Skeletal muscle satellite cell (primary cell): ENCODE measurements at regions not wholly inside any gene's neighbourhood (a gene's known extent, or its start where the extent isn't known, plus 50 kb on each side); places are given as distances from the start of the nearest gene placed in this dataset.
"Not testable (repeated sequence)": the region's sequence is repeated elsewhere in the genome, so short reads cannot be mapped to it uniquely, and the experiment has no call there.

ENCODE experiments used
- H3K27me3 ChIP-seq: 2 replicates; pipeline ENCODE4 v1.7.0; 2013; ENCODE audit warnings: low read length; ENCODE audit not compliant: control insufficient read depth, insufficient read depth
- H3K36me3 ChIP-seq: 2 replicates; pipeline ENCODE4 v1.7.0; 2013; ENCODE audit warnings: mild to moderate bottlenecking, control low read depth, low read length; ENCODE audit not compliant: insufficient read depth
- H3K4me1 ChIP-seq: 2 replicates; pipeline ENCODE4 v1.7.0; 2013; ENCODE audit warnings: low read length; ENCODE audit not compliant: control insufficient read depth, insufficient read depth
- H3K4me2 ChIP-seq: 2 replicates; pipeline ENCODE4 v1.7.0; 2013; ENCODE audit warnings: mild to moderate bottlenecking, low read length
- H3K4me3 ChIP-seq: 2 replicates; pipeline ENCODE4 v1.7.0; 2013; ENCODE audit warnings: low read length
- H3K9ac ChIP-seq: 2 replicates; pipeline ENCODE4 v1.7.0; 2013; ENCODE audit warnings: mild to moderate bottlenecking, low read depth, low read length, moderate library complexity
- H3K9me3 ChIP-seq: replicated peaks from 2 replicates; pipeline ENCODE4 v1.7.0; 2013; ENCODE audit warnings: mild to moderate bottlenecking, control low read depth, low read length

GRCh38 chr4:54843106-54843505 lies 185.3 kb downstream of the KIT start:
- H3K27me3 ChIP-seq = no peaks in the 10 kb centered on the region
- H3K4me2 ChIP-seq = no peak overlapping the region
- H3K4me1 ChIP-seq = no peaks in the 10 kb centered on the region
- H3K9me3 ChIP-seq = no peaks in the 10 kb centered on the region
- no peak overlapping the region for H3K9ac ChIP-seq
- H3K36me3 ChIP-seq = no peaks in the 10 kb centered on the region
- H3K4me3 ChIP-seq = no peak overlapping the region

DNA sequence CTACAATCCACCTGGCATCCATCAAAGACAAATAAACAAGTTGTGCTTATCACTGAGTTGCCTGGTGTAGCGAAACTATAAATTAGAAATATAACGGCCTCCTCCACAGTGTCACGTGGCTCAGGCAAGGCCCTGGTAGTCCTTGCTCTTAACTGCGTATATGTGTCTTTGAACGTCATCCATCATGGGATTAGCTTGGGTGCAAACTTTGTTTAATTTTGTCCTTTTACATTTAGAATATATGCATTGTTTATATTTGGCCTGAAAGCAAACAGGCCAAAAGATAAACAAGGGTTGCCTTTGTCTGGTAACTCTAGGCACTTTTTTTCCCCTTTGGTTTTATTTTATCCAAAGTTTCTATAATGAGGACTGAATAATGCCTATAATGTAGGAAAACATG lies 184.9 kb downstream of the KIT start:
- H3K4me1 ChIP-seq = no peaks in the 10 kb centered on the region
- no peak overlapping the region for H3K4me2 ChIP-seq
- no peaks in the 10 kb centered on the region for H3K36me3 ChIP-seq
- no peaks in the 10 kb centered on the region for H3K9me3 ChIP-seq
- H3K27me3 ChIP-seq = no peaks in the 10 kb centered on the region
- H3K4me3 ChIP-seq = no peak overlapping the region
- H3K9ac ChIP-seq = no peak overlapping the region

DNA sequence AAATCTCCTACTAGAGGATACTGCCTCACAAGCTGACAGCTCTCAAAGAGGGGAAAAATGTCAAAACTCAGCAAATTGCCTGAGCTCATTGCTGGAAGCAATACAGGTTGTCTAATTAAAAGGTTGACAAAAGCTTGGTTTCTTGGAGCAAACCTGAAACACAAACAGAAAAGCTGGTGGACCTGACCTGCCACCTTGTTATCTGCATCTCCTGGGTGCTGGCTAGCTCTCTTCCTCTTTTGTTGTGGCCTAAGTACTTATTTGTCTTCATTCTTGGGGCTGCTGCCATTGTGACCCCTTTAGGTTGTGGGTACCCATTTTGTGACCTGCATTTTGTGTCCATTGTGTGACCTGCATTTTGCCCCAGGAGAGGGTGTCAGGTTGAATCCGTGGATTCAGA lies 184.5 kb downstream of the KIT start:
- Histone ChIP-seq H3K9ac (no peak overlapping the region), H3K4me3 (no peak overlapping the region), H3K27me3 (no peaks in the 10 kb centered on the region), H3K4me1 (no peaks in the 10 kb centered on the region), H3K9me3 (no peaks in the 10 kb centered on the region), H3K4me2 (no peak overlapping the region), H3K36me3 (no peaks in the 10 kb centered on the region)

DNA sequence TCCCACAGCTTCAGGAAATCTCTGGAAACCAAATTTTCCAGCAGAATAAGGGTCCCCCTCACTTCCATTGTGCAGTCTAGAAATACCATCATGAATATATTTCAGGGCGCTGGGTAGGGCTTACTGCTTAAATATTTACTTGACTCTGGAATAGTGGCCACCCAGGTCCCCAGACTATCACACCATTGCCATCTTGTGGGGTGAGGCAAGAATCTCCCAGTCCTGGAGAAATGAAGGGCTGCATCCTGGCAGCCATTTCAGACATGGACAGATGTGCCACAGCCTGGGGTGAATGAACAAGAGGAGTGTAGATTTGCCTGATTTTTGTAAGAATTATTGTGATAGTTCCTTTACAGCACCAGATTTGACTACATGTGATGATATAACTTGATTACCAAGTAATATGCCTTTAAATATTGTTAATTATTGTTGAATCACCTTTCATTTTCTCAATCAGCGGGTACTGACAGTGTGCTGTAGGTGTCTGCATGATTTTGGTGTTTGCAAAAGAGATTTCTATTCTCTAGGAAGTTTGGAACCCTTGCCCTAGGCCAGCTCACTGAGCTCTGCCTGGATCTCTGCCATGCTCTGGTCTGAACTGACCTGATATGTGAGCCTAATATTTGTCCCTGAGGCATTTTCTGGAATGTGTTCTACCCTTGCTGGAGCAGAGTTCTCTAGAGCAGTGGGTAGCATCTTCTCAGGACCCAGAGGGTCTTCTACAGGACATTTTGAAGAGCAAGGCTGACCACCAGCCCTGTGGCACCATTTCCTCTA lies 183.4 kb downstream of the KIT start:
- Histone ChIP-seq H3K36me3 (no peaks in the 10 kb centered on the region), H3K4me3 (no peak overlapping the region), H3K4me2 (no peak overlapping the region), H3K27me3 (no peaks in the 10 kb centered on the region), H3K4me1 (no peaks in the 10 kb centered on the region), H3K9me3 (no peaks in the 10 kb centered on the region), H3K9ac (no peak overlapping the region)

DNA sequence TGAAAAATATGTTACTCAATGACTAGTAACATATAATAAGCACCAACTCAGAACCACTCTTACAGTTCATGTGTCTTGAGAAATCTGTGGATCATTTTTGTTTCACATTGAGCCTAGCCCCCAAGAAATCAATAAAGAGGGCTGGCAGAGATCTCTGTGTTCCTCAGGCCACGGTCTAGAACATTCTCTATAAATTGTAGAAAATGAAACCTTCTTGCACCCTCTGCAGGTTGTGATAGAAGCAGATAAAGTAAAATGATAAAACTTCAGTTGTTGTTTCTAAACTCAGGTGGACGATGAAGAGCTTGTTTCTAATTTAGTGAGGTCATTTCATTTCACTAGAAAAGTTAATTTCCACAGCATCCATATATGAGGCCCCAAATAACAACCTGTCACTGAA lies 182.7 kb downstream of the KIT start:
- no peaks in the 10 kb centered on the region for H3K27me3 ChIP-seq
- no peaks in the 10 kb centered on the region for H3K4me1 ChIP-seq
- H3K9ac ChIP-seq = no peak overlapping the region
- H3K4me3 ChIP-seq = no peak overlapping the region
- no peaks in the 10 kb centered on the region for H3K9me3 ChIP-seq
- no peaks in the 10 kb centered on the region for H3K36me3 ChIP-seq
- H3K4me2 ChIP-seq = no peak overlapping the region

- no peaks in the 10 kb centered on the region for H3K27me3 ChIP-seq
- no peaks in the 10 kb centered on the region for H3K36me3 ChIP-seq
- no peak overlapping the region for H3K9ac ChIP-seq
- H3K4me1 ChIP-seq = no peaks in the 10 kb centered on the region
- no peak overlapping the region for H3K4me3 ChIP-seq
- H3K4me2 ChIP-seq = no peak overlapping the region
- no peaks in the 10 kb centered on the region for H3K9me3 ChIP-seq
Observed at GRCh38 chr4:54838301-54838700, 180.5 kb downstream of the KIT start.

- Histone ChIP-seq H3K4me1 (no peaks in the 10 kb centered on the region), H3K9ac (no peak overlapping the region), H3K9me3 (no peaks in the 10 kb centered on the region), H3K4me2 (no peak overlapping the region), H3K36me3 (no peaks in the 10 kb centered on the region), H3K27me3 (no peaks in the 10 kb centered on the region), H3K4me3 (no peak overlapping the region)
Observed at GRCh38 chr4:54837576-54838140, 179.9 kb downstream of the KIT start.

DNA sequence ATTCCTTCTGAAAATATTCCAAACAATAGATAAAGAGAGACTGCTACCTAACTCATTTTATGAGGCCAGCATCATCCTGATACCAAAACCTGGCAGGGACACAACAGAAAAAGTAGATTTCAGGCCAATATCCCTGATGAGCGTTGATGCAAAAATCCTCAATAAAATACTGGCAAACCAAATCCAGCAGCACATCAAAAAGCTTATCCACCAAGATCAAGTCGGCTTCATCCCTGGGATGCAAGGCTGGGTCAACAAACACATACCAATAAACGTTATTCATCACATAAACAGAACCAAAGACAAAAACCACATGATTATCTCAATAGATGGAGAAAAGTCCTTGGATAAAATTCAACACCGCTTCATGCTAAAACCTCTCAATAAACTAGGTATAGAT lies 170.6 kb downstream of the KIT start:
- not testable (repeated sequence) for H3K4me1 ChIP-seq, H3K4me3 ChIP-seq, H3K9me3 ChIP-seq, H3K9ac ChIP-seq, H3K36me3 ChIP-seq, H3K4me2 ChIP-seq, H3K27me3 ChIP-seq

GRCh38 chr4:54823616-54824015 lies 165.9 kb downstream of the KIT start:
- H3K36me3 ChIP-seq = no peaks in the 10 kb centered on the region
- H3K9me3 ChIP-seq = no peaks in the 10 kb centered on the region
- H3K4me2 ChIP-seq = no peak overlapping the region
- H3K4me3 ChIP-seq = no peak overlapping the region
- no peak overlapping the region for H3K9ac ChIP-seq
- H3K4me1 ChIP-seq = no peaks in the 10 kb centered on the region
- H3K27me3 ChIP-seq = no peaks in the 10 kb centered on the region

- no peak overlapping the region for H3K4me2 ChIP-seq
- no peaks in the 10 kb centered on the region for H3K9me3 ChIP-seq
- H3K27me3 ChIP-seq = no peaks in the 10 kb centered on the region
- no peaks in the 10 kb centered on the region for H3K36me3 ChIP-seq
- no peak overlapping the region for H3K9ac ChIP-seq
- H3K4me1 ChIP-seq = no peaks in the 10 kb centered on the region
- H3K4me3 ChIP-seq = no peak overlapping the region
Observed at GRCh38 chr4:54819034-54819433, 161.3 kb downstream of the KIT start.

- Histone ChIP-seq H3K9me3 (no peaks in the 10 kb centered on the region), H3K4me3 (no peak overlapping the region), H3K9ac (no peak overlapping the region), H3K27me3 (no peaks in the 10 kb centered on the region), H3K4me2 (no peak overlapping the region), H3K4me1 (no peaks in the 10 kb centered on the region), H3K36me3 (no peaks in the 10 kb centered on the region)
Observed at GRCh38 chr4:54818481-54818880, 160.7 kb downstream of the KIT start.

DNA sequence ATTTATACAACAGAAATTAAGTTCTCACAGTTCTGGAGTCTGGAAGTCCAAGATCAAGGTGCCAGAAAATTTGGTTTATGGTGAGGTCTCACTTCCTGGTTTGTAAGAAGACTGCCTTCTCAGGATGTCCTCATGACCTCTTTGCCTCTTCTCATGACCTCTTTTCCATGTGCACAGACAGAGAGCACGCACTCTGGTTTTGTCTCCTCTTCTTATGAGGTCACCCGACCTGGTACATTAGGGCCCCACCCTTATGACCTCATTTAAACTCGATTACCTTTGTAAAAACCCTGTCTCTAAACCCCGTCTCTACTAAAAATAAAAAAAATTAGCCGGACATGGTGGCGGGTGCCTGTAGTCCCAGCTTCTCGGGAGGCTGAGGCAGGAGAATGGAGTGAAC lies 155.9 kb downstream of the KIT start:
- Histone ChIP-seq H3K4me3 (no peak overlapping the region), H3K27me3 (no peaks in the 10 kb centered on the region), H3K9me3 (no peaks in the 10 kb centered on the region), H3K4me1 (no peaks in the 10 kb centered on the region), H3K4me2 (no peak overlapping the region), H3K9ac (no peak overlapping the region), H3K36me3 (no peaks in the 10 kb centered on the region)
